ENCODE measurements at regions not wholly inside any gene's neighbourhood (a gene's known extent, or its start where the extent isn't known, plus 50 kb on each side); places are given as distances from the start of the nearest gene placed in this dataset.

DNA sequence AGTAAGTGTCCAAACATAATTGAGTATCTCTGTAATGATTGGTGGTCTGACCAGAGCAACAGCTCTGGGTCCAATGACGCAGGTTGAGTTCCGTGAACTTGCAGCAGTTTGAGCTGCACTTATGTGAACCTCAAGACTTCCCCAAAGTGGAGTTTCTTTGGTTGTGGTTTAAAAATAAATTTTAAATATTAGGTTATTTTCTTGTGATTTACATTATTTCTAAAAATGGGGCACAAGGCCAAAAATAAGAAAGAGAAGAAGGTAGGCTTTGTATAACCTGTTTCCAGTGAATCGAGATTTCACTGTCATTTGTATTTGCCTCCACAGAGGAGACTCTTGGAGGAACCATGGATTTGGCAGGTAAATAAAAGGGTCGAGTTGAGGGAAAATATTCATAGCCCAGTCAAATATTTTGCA lies 166.4 kb upstream of the ZNF217 start:
- Mint-ChIP-seq H3K4me1 (ENCODE audit: low read depth) (peaks cover 14% of the 10 kb centered on the region), H3K36me3 (ENCODE audit: low read depth) (no peaks in the 10 kb centered on the region), H3K27me3 (ENCODE audit: low read depth) (no peaks in the 10 kb centered on the region), H3K27ac (ENCODE audit: unreplicated experiment) (no peak overlapping the region), H3K9me3 (ENCODE audit: low read depth) (no peaks in the 10 kb centered on the region), H3K4me3 (ENCODE audit: unreplicated experiment) (no peak overlapping the region)
- DNase-seq (ENCODE audit: low spot score): no peak
- TF ChIP-seq, protein P1, sequence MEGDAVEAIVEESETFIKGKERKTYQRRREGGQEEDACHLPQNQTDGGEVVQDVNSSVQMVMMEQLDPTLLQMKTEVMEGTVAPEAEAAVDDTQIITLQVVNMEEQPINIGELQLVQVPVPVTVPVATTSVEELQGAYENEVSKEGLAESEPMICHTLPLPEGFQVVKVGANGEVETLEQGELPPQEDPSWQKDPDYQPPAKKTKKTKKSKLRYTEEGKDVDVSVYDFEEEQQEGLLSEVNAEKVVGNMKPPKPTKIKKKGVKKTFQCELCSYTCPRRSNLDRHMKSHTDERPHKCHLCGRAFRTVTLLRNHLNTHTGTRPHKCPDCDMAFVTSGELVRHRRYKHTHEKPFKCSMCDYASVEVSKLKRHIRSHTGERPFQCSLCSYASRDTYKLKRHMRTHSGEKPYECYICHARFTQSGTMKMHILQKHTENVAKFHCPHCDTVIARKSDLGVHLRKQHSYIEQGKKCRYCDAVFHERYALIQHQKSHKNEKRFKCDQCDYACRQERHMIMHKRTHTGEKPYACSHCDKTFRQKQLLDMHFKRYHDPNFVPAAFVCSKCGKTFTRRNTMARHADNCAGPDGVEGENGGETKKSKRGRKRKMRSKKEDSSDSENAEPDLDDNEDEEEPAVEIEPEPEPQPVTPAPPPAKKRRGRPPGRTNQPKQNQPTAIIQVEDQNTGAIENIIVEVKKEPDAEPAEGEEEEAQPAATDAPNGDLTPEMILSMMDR (IDR thresholded peaks at IDR 0.05): no peak

DNA sequence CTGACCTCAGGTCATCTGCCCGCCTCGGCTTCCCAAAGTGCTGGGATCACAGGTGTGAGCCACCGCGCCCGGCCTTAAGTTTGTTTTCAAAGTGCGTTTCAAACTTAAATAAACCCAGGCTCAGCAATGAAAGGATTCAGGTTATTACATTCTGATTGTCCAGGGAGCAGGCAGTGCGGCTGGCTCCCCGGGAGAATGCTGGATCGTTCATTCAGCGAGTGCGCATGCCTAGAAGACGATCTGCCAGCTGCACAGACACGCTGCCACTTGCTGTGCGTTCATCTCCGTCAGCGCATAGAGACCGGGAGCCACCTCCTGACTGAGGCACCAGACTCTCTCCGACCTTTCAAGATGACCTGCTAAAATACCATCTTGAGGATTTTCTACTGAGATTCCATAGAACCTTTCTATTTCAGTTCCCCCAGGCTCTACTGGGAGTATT lies 163.9 kb upstream of the ZNF217 start:
- Mint-ChIP-seq H3K27ac (ENCODE audit: unreplicated experiment) (no peak overlapping the region), H3K4me3 (ENCODE audit: unreplicated experiment) (no peak overlapping the region), H3K4me1 (ENCODE audit: low read depth) (no peaks in the 10 kb centered on the region), H3K27me3 (ENCODE audit: low read depth) (no peaks in the 10 kb centered on the region), H3K36me3 (ENCODE audit: low read depth) (no peaks in the 10 kb centered on the region), H3K9me3 (ENCODE audit: low read depth) (no peaks in the 10 kb centered on the region)
- DNase-seq (ENCODE audit: low spot score): no peak
- TF ChIP-seq, protein P1 (IDR thresholded peaks at IDR 0.05): no peak

GRCh38 chr20:53755733-53756531 lies 162.3 kb upstream of the ZNF217 start:
- Mint-ChIP-seq H3K27ac (ENCODE audit: unreplicated experiment) (no peak overlapping the region), H3K27me3 (ENCODE audit: low read depth) (no peaks in the 10 kb centered on the region), H3K36me3 (ENCODE audit: low read depth) (no peaks in the 10 kb centered on the region), H3K4me3 (ENCODE audit: unreplicated experiment) (no peak overlapping the region), H3K9me3 (ENCODE audit: low read depth) (no peaks in the 10 kb centered on the region), H3K4me1 (ENCODE audit: low read depth) (peaks cover 12% of the 10 kb centered on the region)
- TF ChIP-seq, protein P1 (IDR thresholded peaks at IDR 0.05): peak; percentile 10
- DNase-seq (ENCODE audit: low spot score): no peak

DNA sequence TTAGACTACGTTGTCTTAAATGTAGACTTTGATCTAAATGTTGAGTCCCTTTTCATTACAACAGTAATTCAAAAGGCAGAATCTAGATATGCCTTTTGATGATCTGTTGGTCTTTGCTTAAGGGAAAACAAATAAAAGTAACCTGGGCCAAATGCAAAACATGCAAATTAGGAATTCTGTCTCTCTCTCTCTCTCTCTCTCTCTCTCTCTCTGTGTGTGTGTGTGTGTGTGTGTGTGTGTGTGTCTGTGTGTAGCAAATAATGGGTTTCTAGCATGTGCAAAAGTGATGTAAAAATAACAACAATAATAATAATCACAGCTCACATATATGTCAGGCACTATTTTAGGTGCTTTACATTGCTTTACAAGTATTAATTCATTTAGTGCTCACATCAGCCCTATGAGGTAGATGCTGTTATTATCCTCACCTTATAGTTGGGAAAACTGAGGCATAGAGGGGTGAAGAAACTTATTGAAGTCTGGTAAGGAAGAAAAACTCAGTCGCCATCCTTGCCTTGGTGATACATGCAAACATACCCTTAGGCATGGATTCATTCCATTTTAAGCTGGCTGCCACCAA lies 160.3 kb upstream of the ZNF217 start:
- DNase-seq (ENCODE audit: low spot score): no peak
- Mint-ChIP-seq H3K27ac (ENCODE audit: unreplicated experiment) (no peak overlapping the region), H3K27me3 (ENCODE audit: low read depth) (no peaks in the 10 kb centered on the region), H3K4me3 (ENCODE audit: unreplicated experiment) (no peak overlapping the region), H3K36me3 (ENCODE audit: low read depth) (no peaks in the 10 kb centered on the region), H3K4me1 (ENCODE audit: low read depth) (peaks cover 25% of the 10 kb centered on the region), H3K9me3 (ENCODE audit: low read depth) (no peaks in the 10 kb centered on the region)
- TF ChIP-seq, protein P1 (IDR thresholded peaks at IDR 0.05): no peak

- no peak for DNase-seq (ENCODE audit: low spot score)
- Mint-ChIP-seq H3K27ac (ENCODE audit: unreplicated experiment) (no peak overlapping the region), H3K4me1 (ENCODE audit: low read depth) (peaks cover 32% of the 10 kb centered on the region), H3K9me3 (ENCODE audit: low read depth) (no peaks in the 10 kb centered on the region), H3K27me3 (ENCODE audit: low read depth) (no peaks in the 10 kb centered on the region), H3K4me3 (ENCODE audit: unreplicated experiment) (no peak overlapping the region), H3K36me3 (ENCODE audit: low read depth) (no peaks in the 10 kb centered on the region)
- TF ChIP-seq, protein P1 (IDR thresholded peaks at IDR 0.05): no peak
These were observed 159.6 kb upstream of the ZNF217 start for GRCh38 chr20:53752971-53753879.
